ENCODE measurements at regions not wholly inside any gene's neighbourhood (a gene's known extent, or its start where the extent isn't known, plus 50 kb on each side); places are given as distances from the start of the nearest gene placed in this dataset.

- TF ChIP-seq GATA3 (IDR thresholded peaks at IDR 0.05; ENCODE audit: low read depth, low read length) (no peak), GATA2 (IDR thresholded peaks at IDR 0.05; ENCODE audit: low read depth, low read length) (no peak)
Measured at GRCh38 chr6:40871424-40871823, 167.6 kb downstream of the UNC5CL start.

All from SH-SY5Y (cell line).